SK-N-SH treated with all-trans-retinoic acid at 6 μM for 48 hours (cell line): ENCODE measurements at regions not wholly inside any gene's neighbourhood (a gene's known extent, or its start where the extent isn't known, plus 50 kb on each side); places are given as distances from the start of the nearest gene placed in this dataset.

Experiments used
- ARNTL ChIP-seq: fragments of 450-650 bp; formaldehyde crosslinking; IDR thresholded peaks from 2 replicates; pipeline ENCODE4 v1.5.0; 2020; ENCODE audit warnings: low read depth, mild to moderate bottlenecking, moderate library complexity, borderline replicate concordance
- BACH2 ChIP-seq: fragments of 250-450 bp; sonication (Bioruptor Pico); IDR thresholded peaks from 2 replicates; pipeline ENCODE4 v1.9.0; 2021; ENCODE audit warnings: mild to moderate bottlenecking, borderline replicate concordance
- CREB5 ChIP-seq: fragments of 250-450 bp; sonication (Bioruptor Pico); IDR thresholded peaks from 2 replicates; pipeline ENCODE4 v1.5.1; 2020; ENCODE audit warnings: low read depth, mild to moderate bottlenecking, moderate library complexity
- GLIS3 ChIP-seq: fragments of 250-450 bp; sonication (Bioruptor Pico); IDR thresholded peaks from 2 replicates; pipeline ENCODE4 v1.5.0; 2020; ENCODE audit warnings: mild to moderate bottlenecking, moderate library complexity
- ISL1 ChIP-seq: fragments of 250-450 bp; sonication (Bioruptor Pico); IDR thresholded peaks from 2 replicates; pipeline ENCODE4 v2.1.2; 2022; ENCODE audit warnings: mild to moderate bottlenecking, moderate library complexity
- OSR1 ChIP-seq: fragments of 250-450 bp; sonication (Bioruptor Pico); IDR thresholded peaks from 2 replicates; pipeline ENCODE4 v1.8.0; 2022; ENCODE audit warnings: moderate library complexity, mild to moderate bottlenecking, inconsistent platforms
- PATZ1 ChIP-seq: fragments of 250-450 bp; sonication (Bioruptor Pico); IDR thresholded peaks from 2 replicates; pipeline ENCODE4 v1.8.0; 2020; ENCODE audit warnings: mild to moderate bottlenecking, moderate library complexity, borderline replicate concordance
- PPARA ChIP-seq: fragments of 250-450 bp; sonication (Bioruptor Pico); IDR thresholded peaks from 2 replicates; pipeline ENCODE4 v1.5.0; 2020; ENCODE audit warnings: mild to moderate bottlenecking, borderline replicate concordance
- RARB ChIP-seq: fragments of 250-450 bp; sonication (Bioruptor Pico); IDR thresholded peaks from 2 replicates; pipeline ENCODE4 v1.8.0; 2021; ENCODE audit warnings: mild to moderate bottlenecking, moderate library complexity
- TOX ChIP-seq: fragments of 250-450 bp; sonication (Bioruptor Pico); IDR thresholded peaks from 2 replicates; pipeline ENCODE4 v1.8.0; 2021; ENCODE audit warnings: mild to moderate bottlenecking, moderate library complexity, borderline replicate concordance
- ZFP3 ChIP-seq: fragments of 250-450 bp; sonication (Bioruptor Pico); IDR thresholded peaks from 2 replicates; pipeline ENCODE4 v1.5.0; 2020; ENCODE audit warnings: mild to moderate bottlenecking, moderate library complexity
- ZFP30 ChIP-seq: fragments of 450-650 bp; formaldehyde crosslinking; IDR thresholded peaks from 2 replicates; pipeline ENCODE4 v1.5.0; 2022; ENCODE audit warnings: mild to moderate bottlenecking, moderate library complexity

DNA sequence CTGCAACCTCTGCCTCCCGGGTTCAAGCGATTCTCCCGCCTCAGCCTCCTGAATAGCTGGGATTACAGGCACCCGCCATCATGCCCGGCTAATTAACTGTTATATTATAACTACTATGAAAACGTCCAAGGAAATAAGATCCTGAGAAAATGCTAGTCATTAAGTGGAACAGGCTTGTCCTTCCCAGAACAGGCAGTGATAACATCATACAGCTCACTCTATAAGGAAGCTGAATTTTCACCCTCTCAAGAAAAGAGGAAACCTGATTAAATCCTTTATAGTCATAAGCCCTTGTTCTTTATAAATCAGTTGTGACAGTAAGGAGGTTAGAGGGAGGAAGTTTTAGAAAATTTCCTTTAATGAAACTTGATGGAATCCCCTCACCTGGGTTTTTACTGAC is 163.9 kb upstream of the CLINT1 start:
- TF ChIP-seq OSR1 (no peak), RARB (CRISPR knock-in tag) (no peak), PPARA (no peak), PATZ1 (CRISPR knock-in tag) (no peak), BACH2 (CRISPR knock-in tag) (no peak), ISL1 (CRISPR knock-in tag) (no peak), ZFP3 (CRISPR knock-in tag) (no peak), ARNTL (no peak), GLIS3 (no peak), CREB5 (CRISPR knock-in tag) (no peak), ZFP30 (CRISPR knock-in tag) (no peak), TOX (no peak)
